T-helper 17 cell (primary cell): ENCODE measurements at regions not wholly inside any gene's neighbourhood (a gene's known extent, or its start where the extent isn't known, plus 50 kb on each side); places are given as distances from the start of the nearest gene placed in this dataset.

Source experiments
- ATAC-seq: fragments of 150-1000 bp; cut with Tn5 transposase; 2 replicates; pipeline ENCODE4 v1.10.0; 2021; ENCODE audit warnings: mild to moderate bottlenecking, moderate library complexity
- DNase-seq, 3 donors: peaks; one replicate each; pipeline versions ENCODE4 v3.0.0 to v3.0.0-alpha.2; 2020 to 2021
- H3K9me3 ChIP-seq: one replicate; pipeline ENCODE4 v1.7.0; 2013; ENCODE audit warnings: low read length, mild to moderate bottlenecking; ENCODE audit not compliant: control insufficient read depth, poor library complexity, severe bottlenecking
- H3K27ac Mint-ChIP-seq: one replicate; pipeline ENCODE4 v1.8.0; 2022; ENCODE audit warnings: mild to moderate bottlenecking, moderate library complexity, mixed read lengths
- H3K27me3 Mint-ChIP-seq: one replicate; pipeline ENCODE4 v1.8.0; 2022; ENCODE audit warnings: mixed read lengths
- H3K36me3 Mint-ChIP-seq: one replicate; pipeline ENCODE4 v1.8.0; 2022; ENCODE audit warnings: low read depth, mixed read lengths
- H3K4me1 Mint-ChIP-seq: one replicate; pipeline ENCODE4 v1.8.0; 2022; ENCODE audit warnings: mild to moderate bottlenecking, mixed read lengths
- H3K4me3 Mint-ChIP-seq: one replicate; pipeline ENCODE4 v1.8.0; 2022; ENCODE audit warnings: mild to moderate bottlenecking, moderate library complexity, mixed read lengths

DNA sequence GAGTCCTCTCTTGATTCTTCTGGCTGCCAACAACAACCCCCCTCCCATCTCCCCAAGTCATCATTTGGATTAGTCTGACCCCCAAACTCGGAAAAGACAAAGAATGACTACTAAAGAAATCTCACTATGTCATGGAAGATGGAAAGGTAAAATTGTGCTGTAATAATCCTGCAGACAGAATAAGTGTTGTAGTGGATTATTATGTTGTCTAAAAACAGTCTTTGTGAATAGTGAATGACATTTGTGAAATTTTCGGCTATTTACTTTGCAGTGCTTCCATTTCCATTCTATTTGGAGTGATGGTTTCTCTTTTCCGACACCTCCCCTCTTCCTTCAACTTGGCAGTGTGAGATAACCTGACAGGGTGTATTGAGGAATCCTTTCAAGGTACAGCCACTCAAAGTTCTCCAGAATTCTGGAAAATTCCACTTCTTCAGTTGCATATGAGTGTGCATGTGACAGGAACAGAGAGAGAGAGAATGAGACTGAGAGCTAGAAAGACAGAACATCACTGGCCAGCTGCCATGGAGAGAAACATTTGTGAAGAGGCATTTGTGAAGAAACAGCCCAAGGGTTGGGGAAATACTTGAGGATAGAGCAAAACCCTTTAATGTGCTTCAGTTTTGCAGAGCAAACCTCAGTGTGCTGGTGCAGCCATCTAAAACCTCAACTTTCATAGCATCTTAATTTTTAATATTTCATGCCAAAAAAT lies 141.9 kb upstream of the DLX2 start:
- H3K9me3 ChIP-seq: no peaks in the 10 kb centered on the region
- no peaks in the 10 kb centered on the region for H3K4me1 Mint-ChIP-seq
- ATAC-seq (no peak), DNase-seq (no peak)
- H3K27ac Mint-ChIP-seq: no peak overlapping the region
- no peak overlapping the region for H3K4me3 Mint-ChIP-seq
- H3K27me3 Mint-ChIP-seq: peaks cover 10% of the 10 kb centered on the region
- peaks cover 4% of the 10 kb centered on the region for H3K36me3 Mint-ChIP-seq

DNA sequence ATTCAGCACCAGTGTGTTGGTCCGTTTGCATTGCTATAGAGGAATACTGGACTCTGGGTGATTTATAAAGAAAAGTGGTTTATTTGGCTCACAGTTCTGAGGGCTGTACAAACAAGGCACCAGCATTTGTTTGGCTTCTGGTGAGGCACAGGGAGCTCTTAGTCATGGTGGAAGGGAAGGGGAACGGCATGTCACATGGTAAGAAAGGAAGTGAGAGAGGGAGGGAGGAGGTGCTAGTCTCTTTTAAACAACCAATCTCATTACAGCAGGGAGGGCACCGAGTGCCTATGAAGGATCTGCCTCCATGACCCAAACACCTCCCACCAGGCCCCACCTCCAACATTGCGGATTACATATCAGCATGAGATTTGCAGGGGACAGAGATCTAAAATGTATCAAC lies 143.9 kb upstream of the DLX2 start:
- peaks cover 8% of the 10 kb centered on the region for H3K4me1 Mint-ChIP-seq
- H3K27ac Mint-ChIP-seq: no peak overlapping the region
- peaks cover 3% of the 10 kb centered on the region for H3K27me3 Mint-ChIP-seq
- ATAC-seq (no peak), DNase-seq (no peak)
- H3K4me3 Mint-ChIP-seq: no peak overlapping the region
- H3K36me3 Mint-ChIP-seq: peaks cover 2% of the 10 kb centered on the region
- no peaks in the 10 kb centered on the region for H3K9me3 ChIP-seq

DNA sequence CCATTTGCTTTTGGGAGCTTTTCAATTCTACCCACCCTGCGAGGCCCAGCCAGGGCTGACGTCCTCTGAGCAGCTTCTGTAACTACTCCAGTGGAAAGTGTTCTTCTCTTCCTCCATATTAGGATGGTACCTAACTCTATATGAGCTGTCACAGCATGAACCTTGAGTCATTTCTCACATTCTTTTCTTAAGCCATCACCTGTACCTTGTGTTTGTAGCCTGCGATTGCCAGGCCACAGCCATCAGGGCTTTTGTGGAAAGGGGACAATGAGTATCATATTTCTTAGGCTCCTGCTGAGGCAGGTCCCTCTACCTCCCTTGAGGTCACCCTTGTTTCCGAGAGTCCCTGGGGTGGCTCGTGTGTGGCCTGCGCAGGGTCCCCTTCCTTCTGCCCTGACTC lies 144.5 kb upstream of the DLX2 start:
- peaks cover 8% of the 10 kb centered on the region for H3K4me1 Mint-ChIP-seq
- ATAC-seq: no peak

DNA sequence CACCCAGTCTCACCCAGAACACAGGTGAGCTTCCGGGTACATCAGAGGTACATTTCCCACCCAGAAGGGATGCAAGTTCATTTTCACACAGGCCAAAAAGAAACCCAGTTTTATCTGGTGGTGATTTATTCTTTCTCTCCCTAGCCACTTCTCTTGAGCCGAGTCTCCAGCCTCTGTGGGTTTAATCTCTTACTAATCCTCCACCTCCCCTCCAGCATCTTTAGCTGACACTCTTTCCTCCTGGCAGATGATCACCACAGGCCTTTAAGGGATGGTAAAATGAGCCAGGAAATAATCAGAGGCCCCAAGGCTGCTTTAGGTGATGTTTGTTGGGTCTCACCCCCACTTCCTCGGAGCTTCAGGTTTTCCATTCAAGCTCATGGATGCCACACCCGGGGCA lies 145.7 kb upstream of the DLX2 start:
- Mint-ChIP-seq H3K27me3 (no peaks in the 10 kb centered on the region), H3K27ac (no peak overlapping the region), H3K36me3 (peaks cover 2% of the 10 kb centered on the region), H3K4me3 (no peak overlapping the region), H3K4me1 (peaks cover 10% of the 10 kb centered on the region)
- ATAC-seq (no peak), DNase-seq (no peak)
- H3K9me3 ChIP-seq: no peaks in the 10 kb centered on the region

More for the DNA sequence above, 144.5 kb upstream of the DLX2 start:
- Mint-ChIP-seq H3K36me3 (peaks cover 2% of the 10 kb centered on the region), H3K27ac (no peak overlapping the region), H3K4me3 (no peak overlapping the region), H3K27me3 (no peaks in the 10 kb centered on the region)
- DNase-seq: no peak
- H3K9me3 ChIP-seq: no peaks in the 10 kb centered on the region

DNA sequence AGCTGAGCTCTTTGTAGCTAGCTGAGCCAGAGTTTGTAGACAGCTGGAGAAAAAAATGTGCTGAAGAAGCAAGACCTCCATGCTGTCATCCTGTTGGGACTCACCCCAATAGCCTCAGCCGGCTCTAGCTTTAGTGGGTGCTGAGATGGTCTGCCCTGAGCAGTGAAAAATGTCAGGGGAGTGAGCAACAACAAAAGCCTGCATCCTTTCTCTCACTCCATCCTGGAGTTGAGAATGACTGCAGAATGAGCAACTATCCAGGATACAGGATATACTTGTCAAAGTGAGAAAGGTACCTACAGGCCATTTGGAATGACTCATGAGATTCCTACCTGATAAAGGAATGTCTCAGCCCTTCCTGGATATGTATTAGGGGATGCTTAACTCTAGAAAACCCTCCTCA lies 146.1 kb upstream of the DLX2 start:
- peaks cover 2% of the 10 kb centered on the region for H3K36me3 Mint-ChIP-seq
- ATAC-seq (no peak), DNase-seq (no peak)
- no peaks in the 10 kb centered on the region for H3K27me3 Mint-ChIP-seq
- no peaks in the 10 kb centered on the region for H3K9me3 ChIP-seq
- peaks cover 10% of the 10 kb centered on the region for H3K4me1 Mint-ChIP-seq
- H3K27ac Mint-ChIP-seq: no peak overlapping the region
- no peak overlapping the region for H3K4me3 Mint-ChIP-seq

DNA sequence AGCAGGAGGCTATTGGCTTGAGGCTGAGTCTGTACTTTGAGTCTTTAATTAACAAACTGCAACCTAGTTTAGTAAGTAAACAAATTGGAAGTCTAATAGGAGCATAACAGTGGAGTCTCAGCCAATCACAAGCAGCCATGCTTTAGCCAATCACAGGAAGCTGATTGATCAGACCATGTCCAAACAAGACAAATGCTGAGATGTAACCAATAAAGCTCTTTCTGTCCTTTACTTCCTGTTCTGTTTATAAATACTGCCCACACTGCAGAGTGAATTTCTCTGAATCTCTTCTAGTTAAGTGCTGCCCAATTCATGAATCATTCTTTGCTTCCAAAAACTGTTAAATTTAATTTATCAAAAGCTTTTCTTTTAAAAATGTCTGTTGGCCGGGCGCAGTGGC lies 146.6 kb upstream of the DLX2 start:
- Mint-ChIP-seq H3K4me3 (no peak overlapping the region), H3K27me3 (no peaks in the 10 kb centered on the region), H3K36me3 (peaks cover 2% of the 10 kb centered on the region), H3K4me1 (peaks cover 10% of the 10 kb centered on the region), H3K27ac (no peak overlapping the region)
- H3K9me3 ChIP-seq: no peaks in the 10 kb centered on the region
- ATAC-seq (no peak), DNase-seq (no peak)

DNA sequence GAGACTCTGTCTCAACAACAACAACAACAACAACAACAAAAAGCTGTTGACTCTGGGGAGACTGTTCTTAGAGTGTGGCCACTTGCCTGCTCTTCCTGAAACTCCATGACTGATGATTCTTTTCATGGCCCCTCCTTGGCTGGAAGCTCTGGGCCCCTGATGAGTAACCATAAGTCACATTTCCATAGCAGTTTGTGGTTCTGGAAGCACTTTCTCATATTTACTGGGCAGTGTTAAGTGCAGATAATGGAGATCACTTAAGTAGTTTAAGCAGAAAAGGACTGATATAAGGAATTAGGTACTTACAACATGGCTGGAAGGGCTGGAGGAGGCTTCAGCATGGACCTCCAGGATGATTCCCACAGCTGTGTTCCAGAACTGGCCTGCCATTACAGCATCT lies 147.3 kb upstream of the DLX2 start:
- H3K9me3 ChIP-seq: no peaks in the 10 kb centered on the region
- DNase-seq (no peak), ATAC-seq (no peak)
- Mint-ChIP-seq H3K4me3 (no peak overlapping the region), H3K27ac (no peak overlapping the region), H3K36me3 (peaks cover 2% of the 10 kb centered on the region), H3K27me3 (no peaks in the 10 kb centered on the region), H3K4me1 (peaks cover 10% of the 10 kb centered on the region)

DNA sequence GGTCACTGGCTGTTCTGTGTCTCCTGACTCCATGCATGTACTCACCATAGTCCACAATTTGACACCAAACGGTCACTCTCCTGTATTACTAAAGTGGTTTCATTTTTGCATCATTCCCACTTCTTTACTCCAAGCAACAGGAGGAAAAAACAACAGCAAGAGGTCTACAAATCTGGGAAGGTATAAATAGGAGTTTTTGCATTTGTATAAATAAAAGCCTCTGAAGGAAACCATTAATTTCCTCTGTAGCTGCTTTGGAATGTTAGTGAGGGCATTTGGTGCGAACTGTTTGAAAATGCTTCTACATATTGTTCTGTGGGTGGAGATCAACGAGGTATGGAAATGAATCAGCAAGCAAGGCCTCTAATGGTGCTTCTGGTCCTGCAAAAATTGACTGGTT lies 148.5 kb upstream of the DLX2 start:
- DNase-seq (no peak), ATAC-seq (no peak)
- Mint-ChIP-seq H3K27me3 (no peaks in the 10 kb centered on the region), H3K36me3 (no peaks in the 10 kb centered on the region), H3K27ac (no peak overlapping the region), H3K4me3 (no peak overlapping the region), H3K4me1 (peaks cover 10% of the 10 kb centered on the region)
- no peaks in the 10 kb centered on the region for H3K9me3 ChIP-seq

DNA sequence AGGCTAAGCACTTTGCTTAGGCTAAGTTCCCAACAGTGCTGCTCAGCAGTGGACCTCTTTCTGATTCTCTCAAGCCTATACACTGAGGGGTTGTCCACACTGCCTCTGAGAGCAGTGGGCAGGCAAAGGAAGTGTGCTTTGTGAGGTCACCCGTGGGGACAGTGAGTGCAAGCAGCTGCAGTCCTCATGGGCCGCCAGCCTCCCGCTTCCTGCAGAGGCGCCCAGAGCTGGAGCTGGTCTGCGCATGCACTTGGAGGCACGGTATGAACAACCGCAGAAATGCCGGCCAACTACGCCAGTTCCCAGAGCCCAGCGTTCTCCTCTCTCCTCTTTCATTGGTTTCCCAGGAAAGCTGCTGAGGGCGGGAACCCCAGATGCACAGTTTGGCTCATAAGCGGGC lies 149.5 kb upstream of the DLX2 start:
- no peak overlapping the region for H3K4me3 Mint-ChIP-seq
- no peaks in the 10 kb centered on the region for H3K36me3 Mint-ChIP-seq
- peaks cover 4% of the 10 kb centered on the region for H3K27me3 Mint-ChIP-seq
- H3K27ac Mint-ChIP-seq: peak overlapping the region; percentile 9
- ATAC-seq (no peak), DNase-seq (no peak)
- peaks cover 10% of the 10 kb centered on the region for H3K4me1 Mint-ChIP-seq
- no peaks in the 10 kb centered on the region for H3K9me3 ChIP-seq

DNA sequence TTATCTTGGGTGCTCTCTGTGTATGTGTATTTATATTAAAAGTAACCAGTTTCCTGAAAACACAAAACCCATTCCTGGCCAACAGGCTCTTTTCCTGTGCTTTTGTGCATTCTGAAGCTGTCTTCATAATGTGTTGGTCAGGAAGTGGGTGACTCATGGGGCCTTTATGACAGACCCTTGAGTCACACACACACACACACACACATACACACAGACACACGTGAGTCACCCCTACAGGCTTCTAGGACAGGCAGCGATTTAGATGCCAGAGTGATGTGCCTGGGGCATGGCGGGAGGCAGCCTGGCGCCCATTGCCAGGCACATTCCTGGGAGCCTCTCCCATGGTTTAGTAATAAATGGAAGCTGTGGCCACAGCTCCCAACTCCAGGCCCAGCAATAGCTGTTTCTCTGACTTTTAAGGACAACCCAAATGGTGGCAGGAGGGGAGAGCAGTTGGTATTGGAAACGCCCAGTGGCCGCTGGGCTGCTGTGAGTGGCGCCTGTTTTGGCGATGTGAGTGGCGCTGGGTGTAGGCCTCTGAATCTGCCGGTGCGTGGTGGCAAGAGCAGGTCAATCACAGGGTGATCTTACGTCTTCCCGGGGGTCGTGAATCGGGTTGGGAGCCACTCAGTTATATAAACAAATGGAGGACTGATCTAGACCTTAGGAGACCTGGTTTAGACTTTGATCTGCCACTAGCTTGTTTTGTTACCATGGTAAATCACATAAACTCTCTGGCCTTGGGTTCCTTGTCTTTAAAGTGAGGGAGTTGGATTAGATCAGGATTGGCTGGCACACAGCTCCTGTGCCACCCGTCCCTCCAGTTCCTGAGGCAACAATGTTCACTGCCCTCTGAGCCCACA lies 150.7 kb upstream of the DLX2 start:
- Mint-ChIP-seq H3K27me3 (peaks cover 4% of the 10 kb centered on the region), H3K27ac (peak overlapping the region; percentile 9), H3K36me3 (no peaks in the 10 kb centered on the region), H3K4me3 (peak overlapping the region; percentile 31), H3K4me1 (peaks cover 10% of the 10 kb centered on the region)
- DNase-seq (no peak), ATAC-seq (peak; percentile 48)
- no peaks in the 10 kb centered on the region for H3K9me3 ChIP-seq

DNA sequence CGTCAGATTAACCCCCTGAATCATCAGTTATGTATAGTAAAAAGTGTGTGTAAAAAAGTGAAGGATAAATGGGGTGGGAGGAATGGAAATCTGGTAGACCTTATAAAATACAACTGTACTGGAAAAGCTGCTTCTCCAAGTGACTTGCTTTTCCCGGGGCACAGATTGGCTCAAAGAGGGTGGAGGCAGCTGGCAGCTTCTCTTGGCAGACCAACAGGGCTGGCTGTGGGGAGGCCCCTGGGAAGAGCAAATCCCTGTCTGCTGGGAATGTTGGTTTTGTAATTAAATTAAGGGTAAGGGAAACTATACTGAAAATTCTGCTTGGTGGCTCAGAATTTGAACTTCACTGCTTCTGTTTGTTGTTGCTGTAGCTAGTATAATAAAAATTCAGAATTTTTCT lies 154.2 kb upstream of the DLX2 start:
- no peak overlapping the region for H3K27ac Mint-ChIP-seq
- no peaks in the 10 kb centered on the region for H3K36me3 Mint-ChIP-seq
- ATAC-seq (no peak), DNase-seq (no peak)
- peaks cover 3% of the 10 kb centered on the region for H3K4me1 Mint-ChIP-seq
- peaks cover 4% of the 10 kb centered on the region for H3K27me3 Mint-ChIP-seq
- H3K9me3 ChIP-seq: no peaks in the 10 kb centered on the region
- H3K4me3 Mint-ChIP-seq: no peak overlapping the region

DNA sequence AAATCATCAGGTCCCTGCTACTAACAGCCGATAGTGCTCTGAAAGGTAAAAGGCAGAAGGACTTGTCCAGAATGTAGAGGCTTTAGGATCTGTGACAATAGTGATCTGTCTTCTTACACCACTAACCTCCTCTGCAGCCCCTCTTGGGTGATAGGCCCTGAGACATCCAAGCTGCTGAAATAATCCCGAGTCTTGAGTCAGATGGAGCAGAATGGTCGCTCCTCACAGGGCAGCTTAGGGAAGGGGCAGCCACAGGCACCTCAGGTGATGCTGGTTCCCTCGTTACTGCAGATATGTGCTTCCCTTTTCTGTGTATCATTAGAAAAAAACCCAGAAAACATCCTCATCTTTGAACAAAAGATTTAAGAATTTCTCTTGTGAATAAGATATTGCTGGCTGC lies 157.1 kb upstream of the DLX2 start:
- DNase-seq (no peak), ATAC-seq (no peak)
- H3K9me3 ChIP-seq: no peaks in the 10 kb centered on the region
- Mint-ChIP-seq H3K4me1 (no peaks in the 10 kb centered on the region), H3K36me3 (peaks cover 2% of the 10 kb centered on the region), H3K27ac (no peak overlapping the region), H3K27me3 (peaks cover 4% of the 10 kb centered on the region), H3K4me3 (no peak overlapping the region)

DNA sequence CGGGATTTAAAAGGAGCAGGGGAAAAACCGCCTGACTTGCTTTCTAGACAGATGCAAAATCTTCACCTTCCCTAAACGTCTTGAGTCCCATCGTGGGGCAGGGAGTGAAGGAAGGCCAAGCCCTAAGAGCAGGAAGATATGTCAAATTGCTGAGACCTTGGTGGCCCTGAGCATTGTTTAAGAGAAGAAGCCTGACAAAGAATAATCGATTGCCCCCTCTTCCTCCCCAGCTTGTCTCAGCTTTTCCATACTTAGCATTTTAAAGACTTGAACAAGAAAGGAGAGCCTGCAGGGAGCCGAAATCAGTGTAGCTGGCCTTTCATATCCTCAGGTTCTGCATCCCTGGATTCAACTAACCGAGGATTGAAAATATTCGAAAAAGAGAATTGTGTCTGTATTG lies 157.6 kb upstream of the DLX2 start:
- no peaks in the 10 kb centered on the region for H3K9me3 ChIP-seq
- H3K4me1 Mint-ChIP-seq: no peaks in the 10 kb centered on the region
- peaks cover 4% of the 10 kb centered on the region for H3K27me3 Mint-ChIP-seq
- peaks cover 2% of the 10 kb centered on the region for H3K36me3 Mint-ChIP-seq
- ATAC-seq (no peak), DNase-seq (no peak)
- no peak overlapping the region for H3K4me3 Mint-ChIP-seq
- no peak overlapping the region for H3K27ac Mint-ChIP-seq

DNA sequence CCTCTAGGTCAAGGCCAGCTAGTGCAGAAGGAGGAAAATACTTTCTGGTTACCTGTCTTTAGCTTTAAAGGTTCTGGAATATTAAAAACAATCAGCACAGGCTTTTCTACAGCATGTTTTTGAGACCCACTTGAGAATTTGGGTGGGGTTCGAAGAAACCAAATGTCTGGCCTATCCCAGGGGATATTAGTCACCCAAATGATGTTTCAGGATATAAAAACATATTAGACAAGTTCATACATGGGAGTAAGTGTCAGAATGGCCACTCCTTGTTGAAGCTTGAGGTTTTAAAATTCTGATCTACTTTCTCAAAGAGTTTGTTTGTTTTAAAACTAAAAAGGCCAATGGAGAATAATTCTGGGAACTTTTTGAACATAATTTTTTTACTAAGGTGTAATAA lies 158.6 kb upstream of the DLX2 start:
- H3K27ac Mint-ChIP-seq: no peak overlapping the region
- no peak for DNase-seq
- H3K27me3 Mint-ChIP-seq: peaks cover 4% of the 10 kb centered on the region
- no peak for ATAC-seq
- H3K9me3 ChIP-seq: no peaks in the 10 kb centered on the region
- H3K36me3 Mint-ChIP-seq: peaks cover 2% of the 10 kb centered on the region
- H3K4me1 Mint-ChIP-seq: no peaks in the 10 kb centered on the region
- no peak overlapping the region for H3K4me3 Mint-ChIP-seq
